PC-3 (cell line): ENCODE measurements at regions not wholly inside any gene's neighbourhood (a gene's known extent, or its start where the extent isn't known, plus 50 kb on each side); places are given as distances from the start of the nearest gene placed in this dataset.

Source experiments
- ATAC-seq: fragments of 200-7000 bp; cut with Tn5 transposase; 2 replicates; pipeline ENCODE4 v1.9.1; 2020; ENCODE audit warnings: mild to moderate bottlenecking, moderate library complexity
- BruUV-seq: library from RNA; stranded (reverse); fragments of 400-500 nt; replicated peaks from 2 replicates; lab custom pipeline; 2021; lab: Mats Ljungman, UMichigan
- CTCF ChIA-PET: fragments of 300-600 bp; sonication (Branson Sonifier 250); formaldehyde crosslinking; loops from one replicate; lab custom pipeline; 2022; ENCODE audit warnings: antibody characterized with exemption; lab: Charles Lee
- POLR2A ChIA-PET: fragments of 300-600 bp; sonication (Branson Sonifier 250); formaldehyde crosslinking; loops from one replicate; lab custom pipeline; 2022; ENCODE audit warnings: antibody characterized with exemption; ENCODE audit not compliant: unreplicated experiment; lab: Charles Lee
- DNase-seq: peaks from one replicate; pipeline ENCODE4 v3.0.0-alpha.2; 2015
- H2AFZ ChIP-seq: fragments of 300-600 bp; sonication (generic); 2 replicates; pipeline ENCODE4 v1.6.0; 2016; ENCODE audit warnings: antibody characterized with exemption, low read length
- H3F3A ChIP-seq: fragments of 300-600 bp; sonication (generic); one replicate; pipeline ENCODE4 v1.6.0; 2017; ENCODE audit warnings: antibody characterized with exemption, low read length, control low read depth, mild to moderate bottlenecking; ENCODE audit not compliant: unreplicated experiment
- H3K27ac ChIP-seq: fragments of 300-600 bp; sonication (generic); 2 replicates; pipeline ENCODE4 v1.5.1; 2016; ENCODE audit warnings: mild to moderate bottlenecking, low read length
- H3K27me3 ChIP-seq: fragments of 300-600 bp; sonication (generic); 2 replicates; pipeline ENCODE4 v1.6.1; 2016; ENCODE audit warnings: low read length, mixed read lengths
- H3K36me3 ChIP-seq: fragments of 300-600 bp; sonication (generic); 2 replicates; pipeline ENCODE4 v1.6.1; 2016; ENCODE audit warnings: low read depth, mixed run types, low read length, mixed read lengths
- H3K4me1 ChIP-seq: fragments of 300-600 bp; sonication (generic); 2 replicates; pipeline ENCODE4 v1.5.1; 2016; ENCODE audit warnings: low read length; ENCODE audit not compliant: insufficient read depth
- H3K4me2 ChIP-seq: fragments of 300-600 bp; sonication (generic); 2 replicates; pipeline ENCODE4 v1.6.0; 2016; ENCODE audit warnings: low read length
- H3K4me3 ChIP-seq: fragments of 300-600 bp; sonication (generic); 2 replicates; pipeline ENCODE4 v1.5.1; 2016; ENCODE audit warnings: mild to moderate bottlenecking, low read length, mixed read lengths
- H3K79me2 ChIP-seq: fragments of 300-600 bp; sonication (generic); 2 replicates; pipeline ENCODE4 v1.6.1; 2017; ENCODE audit warnings: low read length, mixed read lengths
- H3K9ac ChIP-seq: fragments of 300-600 bp; sonication (generic); 2 replicates; pipeline ENCODE4 v1.6.0; 2016; ENCODE audit warnings: mild to moderate bottlenecking, low read length
- H3K9me2 ChIP-seq: fragments of 300-600 bp; sonication (generic); replicated peaks from 2 replicates; pipeline ENCODE4 v1.6.1; 2016; ENCODE audit warnings: mixed run types, low read length, mixed read lengths
- H3K9me3 ChIP-seq: fragments of 300-600 bp; sonication (generic); 2 replicates; pipeline ENCODE4 v1.6.1; 2016; ENCODE audit warnings: low read length, mixed read lengths
- H4K20me1 ChIP-seq: fragments of 300-600 bp; sonication (generic); 2 replicates; pipeline ENCODE4 v1.6.1; 2016; ENCODE audit warnings: low read length, mixed read lengths
- CTCF ChIP-seq: fragments of 300-600 bp; sonication (generic); conservative IDR thresholded peaks from 2 replicates; pipeline ENCODE4 v1.5.1; 2017; ENCODE audit warnings: antibody characterized with exemption, low read depth, mild to moderate bottlenecking, low read length
- EZH2 ChIP-seq: fragments of 300-600 bp; sonication (generic); IDR thresholded peaks from one replicate; pipeline ENCODE4 v1.6.1; 2017; ENCODE audit warnings: antibody characterized with exemption, mild to moderate bottlenecking, low read length; ENCODE audit not compliant: unreplicated experiment
- EZH2phosphoT487 ChIP-seq: fragments of 300-600 bp; sonication (generic); IDR thresholded peaks from 2 replicates; pipeline ENCODE4 v1.6.1; 2018; ENCODE audit warnings: mild to moderate bottlenecking, antibody characterized with exemption, low read length, borderline replicate concordance
- intact Hi-C: fragments of 100-400 bp; cut with micrococcal nuclease; formaldehyde crosslinking; loops from 2 replicates; pipeline ENCODE4 v1.9.0; 2023

- no peaks in the 10 kb centered on the region for H3K79me2 ChIP-seq
- peaks cover 74% of the 10 kb centered on the region for H3K4me1 ChIP-seq
- H3F3A ChIP-seq, result peaks cover 5% of the 10 kb centered on the region
- H2AFZ ChIP-seq, result no peak overlapping the region
- H3K9me2 ChIP-seq, result no peaks in the 10 kb centered on the region
- peak overlapping the region; percentile 39 for H3K4me2 ChIP-seq
- ATAC-seq (no peak), DNase-seq (no peak)
- no TSS peak for BruUV-seq
- no peaks in the 10 kb centered on the region for H3K27me3 ChIP-seq
- intact Hi-C loops, result no loop called here
- no peak for TF ChIP-seq EZH2
- no peaks in the 10 kb centered on the region for H3K36me3 ChIP-seq
- POLR2A ChIA-PET, result no interaction called here
- H3K9ac ChIP-seq, result peak overlapping the region; percentile 27; the same call in 1 of the 2 replicates
- CTCF ChIA-PET, result no interaction called here
- peak overlapping the region; percentile 66 for H3K27ac ChIP-seq
- no peaks in the 10 kb centered on the region for H3K9me3 ChIP-seq
- H3K4me3 ChIP-seq, result no peak overlapping the region
- H4K20me1 ChIP-seq, result no peaks in the 10 kb centered on the region
Observed at GRCh38 chr15:39181056-39181747, 399.7 kb upstream of the THBS1 start.

GRCh38 chr15:39181940-39182339, 398.9 kb upstream of the THBS1 start:
- H3K9me3 ChIP-seq, result no peaks in the 10 kb centered on the region
- BruUV-seq, result no TSS peak
- H3K36me3 ChIP-seq, result no peaks in the 10 kb centered on the region
- intact Hi-C loops, result no loop called here
- 0 out of 2 replicates have a peak overlapping the region, but pooled peaks have one; percentile 2 for H3K4me3 ChIP-seq
- H2AFZ ChIP-seq, result peak overlapping the region; percentile 1; the same call in 1 of the 2 replicates
- CTCF ChIA-PET, result no interaction called here
- H3K79me2 ChIP-seq, result no peaks in the 10 kb centered on the region
- peak overlapping the region; percentile 66 for H3K27ac ChIP-seq
- peak overlapping the region; percentile 27 for H3K9ac ChIP-seq
- DNase-seq (peak; percentile 57), ATAC-seq (peak; percentile 53)
- H3K27me3 ChIP-seq, result no peaks in the 10 kb centered on the region
- POLR2A ChIA-PET, result no interaction called here
- peak overlapping the region; percentile 39 for H3K4me2 ChIP-seq
- TF ChIP-seq EZH2phosphoT487, result no peak
- TF ChIP-seq CTCF, result no peak
- TF ChIP-seq EZH2, result no peak
- H3K9me2 ChIP-seq, result no peaks in the 10 kb centered on the region
- H3K4me1 ChIP-seq, result peaks cover 69% of the 10 kb centered on the region
- H3F3A ChIP-seq, result peaks cover 5% of the 10 kb centered on the region
- H4K20me1 ChIP-seq, result no peaks in the 10 kb centered on the region

- no peaks in the 10 kb centered on the region for H3K9me2 ChIP-seq
- ATAC-seq, result no peak
- H3K27ac ChIP-seq, result peak overlapping the region; percentile 96
- no peak overlapping the region for H2AFZ ChIP-seq
- H3K27me3 ChIP-seq, result no peaks in the 10 kb centered on the region
- H3K9ac ChIP-seq, result peak overlapping the region; percentile 75; the same call in 1 of the 2 replicates
- ChIA-PET CTCF (interaction anchor here (0.7 kb wide), 1 partner anchor 207 kb away, joined by 3 read pairs; no protein-coding TSS in a partner anchor), POLR2A (no interaction called here)
- no peaks in the 10 kb centered on the region for H3K9me3 ChIP-seq
- peaks cover 61% of the 10 kb centered on the region for H3K4me1 ChIP-seq
- no peaks in the 10 kb centered on the region for H4K20me1 ChIP-seq
- no peak overlapping the region for H3K4me2 ChIP-seq
- no peaks in the 10 kb centered on the region for H3K36me3 ChIP-seq
- DNase-seq, result no peak
- intact Hi-C loops, result no loop called here
- H3F3A ChIP-seq, result peaks cover 5% of the 10 kb centered on the region
- TF ChIP-seq CTCF (no peak), EZH2phosphoT487 (no peak), EZH2 (no peak)
- no peak overlapping the region for H3K4me3 ChIP-seq
- BruUV-seq, result no TSS peak
- no peaks in the 10 kb centered on the region for H3K79me2 ChIP-seq
Observed at GRCh38 chr15:39183164-39183881, 397.6 kb upstream of the THBS1 start.
